Testis (tissue), 2 donors: ENCODE measurements at regions not wholly inside any gene's neighbourhood (a gene's known extent, or its start where the extent isn't known, plus 50 kb on each side); places are given as distances from the start of the nearest gene placed in this dataset.

Experiments used
- POLR2A ChIP-seq: fragments of 450-650 bp; IDR thresholded peaks from one replicate; pipeline ENCODE4 v1.6.1; 2017; ENCODE audit warnings: antibody characterized with exemption, mild to moderate bottlenecking, moderate library complexity
- TF ChIP-seq, protein P1 (sequence below), 3 experiments: fragments of 450-650 bp in 2 of 3; fragments of 200-600 bp in 1 of 3; sonication (generic) in 1 of 3; IDR thresholded peaks; one replicate each; pipeline ENCODE4 v1.5.1; 2016 to 2019; ENCODE audit warnings: antibody characterized with exemption in 3 of 3, mild to moderate bottlenecking in 2 of 3, moderate library complexity in 1 of 3

DNA sequence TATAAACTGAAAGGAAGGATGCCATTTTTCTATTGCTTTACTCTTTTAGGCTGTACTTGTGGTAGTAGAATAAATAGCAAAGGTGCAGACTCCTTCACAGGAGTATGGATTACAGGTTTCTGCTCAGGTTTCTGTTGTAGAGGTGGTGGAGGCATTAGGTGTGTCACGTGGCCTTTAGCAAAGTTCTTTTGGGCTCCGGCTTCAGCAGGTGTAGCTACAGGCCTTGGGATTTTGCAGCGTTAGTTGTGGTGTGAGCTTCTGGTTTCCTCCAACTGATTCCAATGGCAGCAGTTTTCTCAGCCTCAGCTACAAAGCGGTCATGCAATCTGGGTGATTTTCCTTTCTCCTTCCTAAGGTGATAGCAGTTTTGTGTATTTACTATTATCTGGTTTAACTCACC, 255.8 kb upstream of the GK2 start:
- no peak for TF ChIP-seq POLR2A
- TF ChIP-seq, protein P1, sequence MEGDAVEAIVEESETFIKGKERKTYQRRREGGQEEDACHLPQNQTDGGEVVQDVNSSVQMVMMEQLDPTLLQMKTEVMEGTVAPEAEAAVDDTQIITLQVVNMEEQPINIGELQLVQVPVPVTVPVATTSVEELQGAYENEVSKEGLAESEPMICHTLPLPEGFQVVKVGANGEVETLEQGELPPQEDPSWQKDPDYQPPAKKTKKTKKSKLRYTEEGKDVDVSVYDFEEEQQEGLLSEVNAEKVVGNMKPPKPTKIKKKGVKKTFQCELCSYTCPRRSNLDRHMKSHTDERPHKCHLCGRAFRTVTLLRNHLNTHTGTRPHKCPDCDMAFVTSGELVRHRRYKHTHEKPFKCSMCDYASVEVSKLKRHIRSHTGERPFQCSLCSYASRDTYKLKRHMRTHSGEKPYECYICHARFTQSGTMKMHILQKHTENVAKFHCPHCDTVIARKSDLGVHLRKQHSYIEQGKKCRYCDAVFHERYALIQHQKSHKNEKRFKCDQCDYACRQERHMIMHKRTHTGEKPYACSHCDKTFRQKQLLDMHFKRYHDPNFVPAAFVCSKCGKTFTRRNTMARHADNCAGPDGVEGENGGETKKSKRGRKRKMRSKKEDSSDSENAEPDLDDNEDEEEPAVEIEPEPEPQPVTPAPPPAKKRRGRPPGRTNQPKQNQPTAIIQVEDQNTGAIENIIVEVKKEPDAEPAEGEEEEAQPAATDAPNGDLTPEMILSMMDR (IDR thresholded peaks at IDR 0.05): no peak
